Stimulated activated CD4-positive, alpha-beta T cell treated with anti-CD3 and anti-CD28 coated beads, Interleukin-15, amount 100 ng/mL, for 1 hour (primary cell): ENCODE measurements at regions not wholly inside any gene's neighbourhood (a gene's known extent, or its start where the extent isn't known, plus 50 kb on each side); places are given as distances from the start of the nearest gene placed in this dataset.
"Not testable (repeated sequence)": the region's sequence is repeated elsewhere in the genome, so short reads cannot be mapped to it uniquely, and the experiment has no call there.

Source experiments
- DNase-seq, 2 donors: peaks; one replicate each; pipeline ENCODE4 v3.0.0-alpha.2; 2020; ENCODE audit warnings: low read depth in 1 of 2, low spot score in 1 of 2

DNA sequence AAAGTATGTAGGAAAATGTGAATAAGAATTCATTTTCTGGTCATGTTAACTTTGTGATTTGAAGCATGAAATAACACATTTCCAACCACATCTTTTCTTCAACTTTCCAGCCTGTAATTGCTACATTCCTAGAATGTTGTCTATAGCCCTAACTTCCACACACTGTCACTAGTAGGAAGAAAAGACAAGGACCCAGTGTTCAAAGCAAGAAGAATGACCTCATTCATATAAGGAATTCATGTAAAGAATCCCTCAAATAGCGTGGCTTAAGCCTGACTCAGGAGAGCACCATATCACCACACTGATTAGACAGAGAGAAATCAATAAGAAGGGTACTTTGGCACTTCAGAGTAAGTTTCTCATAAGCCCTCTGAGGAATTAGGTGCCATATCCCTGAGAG lies 318.7 kb upstream of the CHRM2 start:
- no peak for DNase-seq

DNA sequence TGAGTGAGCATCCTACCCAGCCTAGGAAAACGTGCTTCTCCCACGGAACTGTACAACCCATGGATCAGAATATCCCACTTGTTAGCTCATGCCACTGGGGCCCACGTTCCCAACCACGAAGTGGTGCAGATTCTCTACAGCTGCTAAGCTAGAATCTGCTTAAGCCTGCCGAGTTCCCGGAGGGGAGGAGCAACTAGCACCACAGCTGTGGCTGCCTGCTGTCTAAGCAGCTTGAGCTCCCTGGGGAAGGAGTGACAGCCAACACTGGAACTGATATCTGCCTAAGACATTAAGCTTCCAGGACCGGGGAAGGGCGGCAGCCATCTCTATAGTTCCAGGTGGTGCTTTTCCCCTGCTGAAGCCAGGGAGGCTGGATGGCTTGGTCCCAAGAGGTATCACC lies 334.7 kb upstream of the CHRM2 start:
- DNase-seq: no peak

GRCh38 chr7:136530831-136531230 lies 337.6 kb upstream of the CHRM2 start:
- no peak for DNase-seq

DNA sequence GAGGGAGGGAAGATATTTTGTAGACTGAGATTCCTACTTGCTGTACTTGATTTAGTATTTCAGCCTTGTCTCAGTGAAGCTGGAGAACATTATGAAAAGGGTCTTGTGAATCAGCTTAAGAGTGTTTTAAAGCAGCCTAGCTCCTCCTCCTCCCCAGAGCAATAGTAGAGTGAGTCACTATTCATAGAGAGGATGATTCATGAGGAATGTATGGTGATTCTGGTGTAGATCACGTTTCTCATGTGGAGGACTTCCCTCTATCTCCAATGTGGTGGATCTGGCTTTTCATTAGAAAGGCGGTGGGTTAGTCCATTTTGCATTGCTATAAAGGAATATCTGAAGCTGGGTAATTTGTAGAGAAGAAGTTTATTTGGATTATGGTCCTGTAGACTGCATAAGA lies 340.1 kb upstream of the CHRM2 start:
- DNase-seq: no peak

DNA sequence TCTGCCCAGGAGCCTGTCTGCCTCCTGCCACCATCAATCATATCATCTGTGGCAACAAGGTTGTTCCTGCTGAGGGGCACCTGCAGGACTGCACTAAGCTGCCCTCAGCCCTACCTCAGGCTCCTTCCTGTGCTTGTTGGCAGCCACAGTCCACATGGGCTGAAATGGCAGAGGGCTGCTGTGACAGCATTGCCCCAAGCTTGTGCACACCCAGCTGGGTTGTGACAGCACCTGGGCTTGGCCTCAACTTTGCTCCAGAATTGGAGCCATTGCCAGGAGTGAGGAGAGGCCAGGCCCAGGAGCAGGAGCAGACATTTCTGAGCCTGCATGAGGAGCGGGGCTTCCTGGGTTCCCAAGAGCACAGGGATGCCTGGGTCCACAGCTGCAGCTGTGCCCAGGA lies 340.9 kb upstream of the CHRM2 start:
- no peak for DNase-seq

- no peak for DNase-seq
These were observed 341.9 kb upstream of the CHRM2 start for GRCh38 chr7:136526408-136527105.

- no peak for DNase-seq
These were observed 344.9 kb upstream of the CHRM2 start for GRCh38 chr7:136523571-136523970.

DNA sequence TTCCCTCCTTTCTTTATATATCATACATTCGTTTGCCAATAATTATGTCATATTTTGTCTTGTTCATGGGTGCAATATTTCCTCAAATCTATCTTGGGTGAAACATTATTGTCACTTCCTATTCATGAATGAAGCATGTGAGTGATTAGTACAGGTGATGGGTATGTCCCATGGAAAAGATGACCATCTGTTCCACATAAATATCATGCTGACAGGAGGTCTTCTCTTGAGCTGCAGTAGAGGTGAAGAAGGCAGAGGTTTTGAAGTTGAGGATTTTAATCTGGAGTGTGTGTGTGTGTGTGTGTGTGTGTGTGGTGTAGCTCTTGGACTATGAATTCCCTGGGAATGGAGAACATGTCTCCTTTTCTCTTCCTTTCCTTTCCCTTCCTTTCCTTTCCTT lies 350.5 kb upstream of the CHRM2 start:
- no peak for DNase-seq

DNA sequence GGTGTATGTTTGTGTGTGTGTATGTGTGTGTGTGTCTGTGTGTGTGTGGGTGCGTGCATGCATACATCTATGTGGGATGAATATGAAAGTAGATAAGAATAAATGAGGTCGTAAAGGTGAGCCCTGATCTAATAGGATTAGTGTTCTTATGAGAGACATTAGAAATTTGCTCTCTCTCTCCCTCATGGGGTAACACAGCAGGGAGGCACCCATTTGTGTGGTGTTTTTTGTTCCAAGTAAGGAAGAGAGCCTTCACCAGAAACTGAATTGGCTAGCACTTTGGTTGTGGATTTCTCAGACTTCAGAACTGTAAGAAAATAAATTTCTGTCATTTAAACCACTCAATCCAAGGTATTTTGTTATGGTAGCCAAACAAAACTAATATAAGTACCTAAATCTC lies 353.7 kb upstream of the CHRM2 start:
- no peak for DNase-seq

DNA sequence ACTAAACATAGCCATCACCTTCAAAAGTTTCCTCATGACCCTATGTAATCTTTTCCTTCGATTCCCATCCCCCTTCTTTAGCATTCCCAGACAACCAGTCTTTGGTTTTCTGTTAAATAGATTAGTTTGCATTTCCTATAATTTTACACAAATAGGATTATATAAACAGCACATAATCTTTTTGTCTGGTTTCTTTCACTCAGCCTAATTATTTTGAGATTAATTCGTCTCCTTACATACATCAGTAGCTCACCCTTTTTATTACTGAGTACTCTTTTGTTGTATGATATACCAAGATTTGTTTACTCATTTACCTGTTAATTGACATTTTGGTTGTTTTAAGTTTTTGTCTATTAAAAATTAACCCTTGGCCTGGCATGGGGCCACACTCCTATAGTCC lies 354.7 kb upstream of the CHRM2 start:
- DNase-seq: no peak

DNA sequence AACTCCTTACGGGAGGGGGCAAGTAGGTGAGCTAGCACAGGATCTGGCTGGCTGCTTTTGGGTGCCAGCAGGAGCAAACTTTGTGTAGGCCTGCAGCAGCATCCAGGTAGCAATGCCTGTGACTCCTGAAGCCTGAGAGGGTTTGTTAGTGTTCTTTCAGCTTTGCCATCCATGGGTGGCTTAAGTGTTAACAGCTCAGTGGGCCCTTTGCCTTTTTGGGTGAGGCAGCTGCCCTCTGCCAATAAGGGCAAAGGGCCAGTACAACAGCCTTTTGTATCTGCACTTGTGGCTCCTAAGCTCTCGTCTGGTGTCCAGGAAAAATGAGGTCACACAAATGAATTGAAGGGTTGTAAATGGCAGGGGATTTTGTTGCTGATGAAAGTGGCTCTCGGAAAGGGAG lies 359.0 kb upstream of the CHRM2 start:
- DNase-seq: no peak

- no peak for DNase-seq
These were observed 366.3 kb upstream of the CHRM2 start for GRCh38 chr7:136502162-136502561.

DNA sequence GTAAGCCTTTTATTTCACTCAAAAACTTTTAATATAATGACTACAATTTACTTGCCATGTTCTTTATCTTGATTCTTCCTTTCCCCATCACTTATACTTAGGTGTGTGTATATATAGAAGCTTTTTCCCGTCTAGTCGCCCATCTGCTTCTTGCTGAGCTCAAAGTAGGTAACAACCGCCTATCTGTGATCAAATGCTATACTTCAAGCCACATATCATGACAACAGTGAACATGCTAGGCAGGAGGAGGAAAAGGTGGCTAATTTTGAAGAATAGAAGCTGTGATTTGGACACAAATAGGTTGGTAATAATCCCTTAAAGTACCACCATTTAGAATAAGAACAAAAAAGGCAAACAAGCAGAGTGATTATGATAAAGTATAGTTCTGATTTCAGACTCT lies 367.3 kb upstream of the CHRM2 start:
- no peak for DNase-seq

DNA sequence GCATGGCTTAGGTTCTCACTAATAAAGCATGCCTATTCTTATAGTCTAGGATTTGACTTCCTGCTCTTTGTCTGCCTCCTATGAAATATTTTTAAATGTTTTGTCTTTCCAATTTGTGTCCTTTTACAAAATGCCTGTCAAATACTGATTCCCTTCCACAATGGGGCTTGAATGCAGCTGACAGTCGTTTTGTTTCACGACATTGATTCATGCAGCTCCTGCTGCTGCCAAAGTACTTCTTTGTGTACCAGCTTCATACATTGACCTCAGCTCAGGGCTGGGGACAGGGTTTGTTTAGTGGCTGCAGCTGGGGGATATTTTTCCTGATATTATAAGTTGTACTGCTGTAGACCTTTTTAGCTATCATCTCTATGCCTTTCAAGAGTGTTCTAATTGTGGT lies 371.9 kb upstream of the CHRM2 start:
- DNase-seq: no peak

GRCh38 chr7:136495081-136495480 lies 373.4 kb upstream of the CHRM2 start:
- DNase-seq: no peak

- no peak for DNase-seq
These were observed 376.1 kb upstream of the CHRM2 start for GRCh38 chr7:136492366-136492765.

- DNase-seq: no peak
These were observed 378.6 kb upstream of the CHRM2 start for GRCh38 chr7:136489808-136490207.

- no peak for DNase-seq
These were observed 387.6 kb upstream of the CHRM2 start for GRCh38 chr7:136480901-136481300.

GRCh38 chr7:136479922-136480321 lies 388.5 kb upstream of the CHRM2 start:
- no peak for DNase-seq

DNA sequence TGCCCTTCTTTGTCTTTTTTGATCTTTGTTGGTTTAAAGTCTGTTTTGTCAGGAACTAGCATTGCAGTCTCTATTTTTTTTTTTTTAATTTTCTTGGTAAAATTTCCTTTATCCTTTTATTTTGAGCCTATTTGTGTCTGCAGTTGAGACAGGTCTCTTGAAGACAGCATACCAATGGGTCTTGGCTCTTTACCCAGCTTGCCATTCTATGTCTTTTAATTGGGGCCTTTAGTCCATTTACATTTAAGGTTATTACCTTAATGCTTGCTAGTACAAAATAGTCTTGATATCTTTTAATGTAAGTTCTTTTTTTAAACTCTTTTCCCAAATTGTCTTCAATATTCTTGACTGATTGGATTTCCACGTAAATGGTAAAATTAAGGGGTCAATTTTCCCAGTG lies 398.3 kb upstream of the CHRM2 start:
- DNase-seq: no peak

DNA sequence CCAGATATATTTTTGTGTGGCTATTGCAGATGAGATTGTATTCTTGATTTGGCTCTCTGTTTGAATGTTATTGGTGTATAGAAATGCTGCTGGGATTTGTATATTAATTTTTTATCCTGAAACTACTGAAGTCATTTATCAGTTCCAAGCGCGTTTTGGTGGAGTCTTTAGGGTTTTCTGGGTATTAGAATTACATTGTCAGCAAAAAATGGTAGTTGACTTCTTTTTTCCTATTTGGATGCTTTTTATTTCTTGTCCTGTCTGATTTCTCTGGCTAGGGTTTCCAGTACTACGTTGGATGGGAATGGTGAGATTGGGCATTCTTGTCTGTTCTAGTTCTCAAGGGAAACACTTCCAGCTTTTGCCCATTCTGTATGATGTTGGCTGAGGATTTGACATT lies 415.5 kb upstream of the CHRM2 start:
- DNase-seq: no peak

- DNase-seq: no peak
These were observed 421.7 kb upstream of the CHRM2 start for GRCh38 chr7:136446751-136447150.

DNA sequence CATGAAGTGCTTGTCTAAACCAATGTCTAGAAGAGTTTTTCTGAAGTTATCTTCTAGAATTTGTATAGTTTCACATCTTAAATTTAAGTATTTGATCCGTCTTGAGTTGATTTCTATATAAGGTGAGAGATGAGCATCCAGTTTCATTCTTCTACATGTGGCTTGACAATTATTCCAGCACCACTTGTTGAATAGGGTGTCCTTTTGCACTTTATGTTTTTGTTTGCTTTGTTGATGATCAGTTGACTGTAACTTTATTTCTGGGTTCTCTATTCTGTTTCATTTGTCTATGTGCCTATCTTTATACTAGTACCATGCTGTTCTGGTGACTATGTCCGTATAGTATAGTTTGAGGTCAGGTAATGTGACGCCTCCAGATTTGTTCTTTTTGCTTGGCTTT lies 426.6 kb upstream of the CHRM2 start:
- DNase-seq: no peak

DNA sequence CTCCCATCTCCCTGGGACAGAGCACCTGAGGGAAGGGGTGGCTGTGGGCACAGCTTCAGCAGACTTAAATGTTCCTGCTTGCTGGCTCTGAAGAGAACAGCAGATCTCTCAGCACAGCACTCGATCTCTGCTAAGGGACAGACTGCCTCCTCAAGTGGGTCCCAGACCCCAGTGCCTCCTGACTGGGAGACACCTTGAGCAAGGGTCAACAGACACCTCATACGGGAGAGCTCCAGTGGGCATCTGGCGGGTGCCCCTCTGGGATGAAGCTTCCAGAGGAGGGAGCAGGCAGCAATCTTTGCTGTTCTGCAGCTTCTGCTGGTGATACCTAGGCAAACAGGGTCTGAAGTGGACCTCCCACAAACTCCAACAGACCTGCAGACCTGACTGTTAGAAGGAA lies 436.7 kb upstream of the CHRM2 start:
- DNase-seq: not testable (repeated sequence)
